Renal cortex interstitium (tissue), 11 donors: ENCODE measurements at regions not wholly inside any gene's neighbourhood (a gene's known extent, or its start where the extent isn't known, plus 50 kb on each side); places are given as distances from the start of the nearest gene placed in this dataset.

Experiments used
- DNase-seq, 11 donors: peaks; one replicate each; pipeline ENCODE4 v3.0.0-alpha.2; 2013; ENCODE audit warnings: low read depth in 9 of 11, low spot score in 4 of 11; ENCODE audit errors: extremely low read depth in 1 of 11

- no peak for DNase-seq
These were observed 476.4 kb downstream of the MIAT start for GRCh38 chr22:27133681-27134314.

DNA sequence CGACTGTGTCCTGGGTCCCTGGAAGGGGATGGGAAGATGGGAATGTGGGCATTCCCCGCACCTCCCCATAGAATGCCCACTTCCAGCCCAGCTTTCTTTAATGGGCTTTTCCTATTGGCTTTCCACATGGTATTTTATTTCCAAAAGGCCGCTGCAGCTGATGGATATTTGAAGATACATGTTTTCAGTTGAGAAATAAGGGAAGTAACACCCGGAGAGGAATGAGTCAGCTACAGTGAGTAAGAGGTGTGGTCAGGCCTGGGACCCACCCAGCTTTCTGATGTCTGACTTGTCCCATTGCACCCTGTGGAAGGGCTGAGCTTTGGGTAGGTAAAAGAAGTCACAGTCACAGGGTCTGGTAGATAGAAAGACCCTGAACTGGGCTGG lies 476.9 kb downstream of the MIAT start:
- no peak for DNase-seq

DNA sequence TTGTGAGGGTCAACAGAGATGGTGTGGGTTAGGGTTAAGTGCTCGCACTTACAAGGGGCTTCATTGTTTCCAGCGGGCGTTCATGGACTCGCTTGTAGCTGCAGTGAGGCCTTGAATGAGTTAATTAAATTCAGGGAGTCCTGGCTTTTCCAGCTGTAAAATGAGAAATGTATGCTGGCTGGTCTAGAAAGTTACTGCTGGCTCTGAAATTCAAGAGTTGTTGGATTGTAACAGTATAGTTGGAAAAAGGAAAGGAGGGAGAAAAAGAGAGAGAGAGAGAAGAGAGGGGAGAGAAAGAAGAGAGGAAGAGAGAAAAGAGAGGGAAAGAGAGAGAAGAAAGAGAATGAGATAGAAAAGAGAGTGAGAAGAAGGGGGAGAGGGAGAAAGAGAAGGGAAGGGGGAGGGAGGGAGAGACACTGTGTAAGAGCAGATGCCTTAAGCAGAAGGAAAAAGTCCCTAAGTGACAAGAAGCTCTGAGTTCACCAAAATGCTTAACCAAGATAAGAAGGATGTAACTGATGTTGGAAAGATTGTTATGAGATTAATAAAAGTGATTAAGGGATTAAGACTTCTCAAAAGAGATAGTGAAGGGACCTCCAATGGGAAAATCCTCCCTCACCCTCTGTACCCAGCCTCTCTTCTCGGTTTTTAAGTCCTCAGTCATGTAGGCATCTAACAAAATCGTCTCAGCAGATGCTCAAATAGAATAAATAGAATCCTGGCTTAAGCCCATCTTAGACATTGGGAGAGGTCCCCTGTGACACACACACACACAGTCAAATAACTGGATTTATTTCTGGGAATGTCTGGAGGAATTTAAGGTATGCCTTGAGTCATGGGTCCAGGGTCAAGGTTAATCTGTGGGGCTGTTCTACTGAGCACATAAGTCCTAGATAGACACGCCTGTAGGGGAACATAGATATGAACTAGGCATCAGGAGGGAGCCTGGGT lies 477.9 kb downstream of the MIAT start:
- no peak for DNase-seq

GRCh38 chr22:27136596-27136995 lies 479.2 kb downstream of the MIAT start:
- no peak for DNase-seq

GRCh38 chr22:27137871-27138337 lies 480.5 kb downstream of the MIAT start:
- DNase-seq: no peak

- no peak for DNase-seq
These were observed 481.1 kb downstream of the MIAT start for GRCh38 chr22:27138471-27138870.

GRCh38 chr22:27139935-27140511 lies 482.6 kb downstream of the MIAT start:
- DNase-seq: no peak

DNA sequence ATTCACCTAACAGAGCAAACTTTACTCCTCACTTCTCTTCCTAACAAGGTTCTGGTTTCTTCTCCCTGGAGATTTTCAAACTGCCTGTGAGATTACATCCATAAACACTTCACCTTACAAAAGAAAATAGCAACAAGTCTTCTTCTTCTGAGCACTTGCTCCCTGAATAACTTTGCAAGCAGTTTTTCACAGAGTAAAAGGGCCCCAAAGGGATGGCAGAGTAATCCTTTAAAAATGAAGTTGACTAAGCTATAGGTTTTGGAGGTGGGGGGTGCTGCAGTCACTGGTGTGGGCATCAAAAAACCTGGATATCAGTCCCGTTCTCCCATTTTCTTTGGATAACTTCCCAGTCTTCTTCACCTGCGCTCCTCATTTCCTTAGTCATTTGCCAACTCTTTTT lies 484.9 kb downstream of the MIAT start:
- DNase-seq: no peak

- no peak for DNase-seq
These were observed 486.9 kb downstream of the MIAT start for GRCh38 chr22:27144321-27144720.

GRCh38 chr22:27146866-27147633 lies 489.7 kb downstream of the MIAT start:
- DNase-seq: no peak

- no peak for DNase-seq
These were observed 490.7 kb downstream of the MIAT start for GRCh38 chr22:27148055-27148454.

GRCh38 chr22:27148886-27149470 lies 491.6 kb downstream of the MIAT start:
- no peak for DNase-seq

DNA sequence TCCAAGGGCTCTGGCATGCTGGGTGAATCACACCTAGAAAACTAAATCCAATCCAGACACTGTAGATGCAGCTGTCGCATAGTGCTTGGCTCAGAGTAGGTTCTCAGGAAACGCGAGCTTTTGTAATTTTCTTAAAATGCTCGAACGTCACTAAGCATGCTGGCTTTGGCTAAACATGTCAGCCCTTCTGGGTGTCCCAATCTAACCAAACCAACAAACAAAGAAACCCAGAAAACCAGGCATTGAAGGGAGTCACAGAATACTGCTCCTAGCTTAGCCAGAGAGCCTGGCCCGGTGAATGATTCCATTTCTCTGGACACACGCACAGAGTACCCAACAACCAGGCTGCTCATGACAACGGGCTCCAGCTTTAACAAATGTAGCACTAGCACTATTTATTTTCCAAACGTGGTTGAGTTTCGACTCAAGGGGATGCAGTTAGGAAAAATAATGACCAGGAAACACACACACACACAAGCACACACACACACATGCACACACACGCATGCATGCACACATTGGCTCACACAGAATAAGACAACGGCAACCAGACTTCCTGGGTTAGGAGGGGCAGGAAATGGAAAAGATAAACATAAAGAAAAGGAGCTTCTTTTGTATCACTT lies 492.6 kb downstream of the MIAT start:
- DNase-seq: no peak

DNA sequence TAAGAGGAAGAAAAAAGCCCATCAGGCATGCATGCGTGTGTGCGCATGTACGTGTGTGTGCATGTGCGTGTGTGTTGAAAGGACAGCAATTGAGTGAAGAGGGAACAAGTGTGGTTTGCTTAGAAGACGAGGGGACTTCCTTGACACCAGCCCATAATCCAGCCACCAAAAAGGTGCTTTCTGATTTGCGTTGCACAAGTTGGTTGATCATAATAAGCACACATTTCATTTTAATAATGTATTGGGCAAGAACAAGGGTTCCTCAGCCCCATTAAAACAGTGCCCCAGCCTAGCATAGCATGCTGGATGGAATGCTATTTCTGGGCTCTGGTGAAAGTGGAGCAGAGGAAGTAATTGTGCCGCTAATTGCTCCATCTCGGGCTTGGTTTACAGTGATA lies 493.2 kb downstream of the MIAT start:
- DNase-seq: no peak

- DNase-seq: no peak
These were observed 494.0 kb downstream of the MIAT start for GRCh38 chr22:27151407-27151806.

GRCh38 chr22:27152033-27152432 lies 494.6 kb downstream of the MIAT start:
- DNase-seq: no peak

- no peak for DNase-seq
These were observed 495.5 kb downstream of the MIAT start for GRCh38 chr22:27152883-27153282.

- no peak for DNase-seq
These were observed 496.0 kb downstream of the MIAT start for GRCh38 chr22:27153386-27153785.

DNA sequence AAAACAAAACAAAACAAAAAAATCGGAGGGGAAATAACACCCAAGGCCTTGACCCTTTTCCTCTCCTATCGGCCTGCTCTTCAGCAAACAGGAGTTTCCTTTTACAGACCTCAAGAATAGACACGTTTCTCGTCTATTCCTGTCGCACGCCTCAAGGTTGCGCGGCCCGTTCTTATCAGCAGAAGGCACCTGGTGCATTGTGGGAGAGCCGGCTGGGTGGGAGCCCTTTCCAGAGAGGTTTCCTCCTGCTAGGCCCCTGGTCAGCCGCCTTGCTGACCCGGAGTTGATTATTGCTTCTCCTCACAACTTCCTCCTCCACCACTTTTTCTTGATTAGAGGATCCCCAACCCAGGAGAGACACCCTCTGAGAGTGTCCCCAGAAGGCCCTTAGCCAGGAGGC lies 497.3 kb downstream of the MIAT start:
- DNase-seq: no peak
